Kidney epithelial cell (primary cell): ENCODE measurements at regions not wholly inside any gene's neighbourhood (a gene's known extent, or its start where the extent isn't known, plus 50 kb on each side); places are given as distances from the start of the nearest gene placed in this dataset.

ENCODE experiments used
- DNase-seq: peaks from one replicate; pipeline ENCODE4 v3.0.0-alpha.2; 2010; ENCODE audit warnings: low read depth
- H3K27me3 ChIP-seq: 2 replicates; pipeline ENCODE4 v1.6.0; 2011; ENCODE audit warnings: low read length; ENCODE audit not compliant: control insufficient read depth, insufficient read depth
- H3K36me3 ChIP-seq: 2 replicates; pipeline ENCODE4 v1.5.1; 2011; ENCODE audit warnings: low read length; ENCODE audit not compliant: control insufficient read depth, insufficient read depth
- H3K4me3 ChIP-seq: 2 replicates; pipeline ENCODE4 v1.5.1; 2011; ENCODE audit warnings: low read depth, mild to moderate bottlenecking, control low read depth, low read length
- TF ChIP-seq, protein P1 (sequence below): IDR thresholded peaks from 2 replicates; pipeline ENCODE4 v1.5.1; 2011; ENCODE audit warnings: mild to moderate bottlenecking, moderate library complexity, low read length, control low read depth, inconsistent platforms; ENCODE audit not compliant: insufficient read depth, poor library complexity, severe bottlenecking

DNA sequence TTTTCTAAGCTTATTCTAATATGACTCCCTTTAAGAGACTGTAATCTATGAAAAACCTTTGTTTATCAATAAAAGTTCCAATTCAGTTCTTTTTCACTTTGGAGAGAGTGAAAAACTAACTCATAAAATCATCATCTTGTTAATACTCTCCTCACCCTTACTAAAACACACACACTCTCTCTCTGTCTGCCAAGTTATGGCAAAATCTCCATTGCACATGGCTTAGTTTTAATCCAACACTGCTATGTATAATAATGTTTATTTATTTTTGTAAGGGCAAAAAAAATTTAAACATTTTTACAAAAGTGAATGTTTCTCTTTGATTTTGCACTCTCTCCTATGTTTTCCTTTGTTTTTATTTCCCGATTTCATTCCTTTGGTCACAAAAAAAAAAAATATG lies 253.2 kb downstream of the BMP7 start:
- H3K36me3 ChIP-seq, result no peaks in the 10 kb centered on the region

DNA sequence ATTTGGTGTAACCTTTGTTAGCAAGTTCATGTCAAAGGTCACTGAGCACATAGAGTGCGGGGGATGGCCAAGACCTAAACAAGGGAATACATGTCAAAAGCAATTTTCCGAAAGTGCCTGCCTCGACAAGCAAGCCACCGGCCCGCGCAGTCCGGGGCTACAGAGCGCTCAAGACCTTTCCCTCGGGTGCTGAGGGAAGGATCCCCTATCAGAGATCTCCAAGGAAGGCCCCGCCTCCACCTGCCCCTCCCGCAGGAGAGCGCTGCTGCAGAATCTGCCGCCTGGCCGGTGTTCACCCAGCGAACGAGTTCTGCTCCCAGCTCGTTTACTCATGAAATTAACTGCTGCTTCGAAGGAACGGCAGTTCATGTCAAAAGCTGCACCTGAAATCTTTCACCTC lies 252.7 kb downstream of the BMP7 start:
- Histone ChIP-seq H3K36me3 (no peaks in the 10 kb centered on the region), H3K4me3 (no peak overlapping the region), H3K27me3 (peaks cover 7% of the 10 kb centered on the region)
- TF ChIP-seq, protein P1, sequence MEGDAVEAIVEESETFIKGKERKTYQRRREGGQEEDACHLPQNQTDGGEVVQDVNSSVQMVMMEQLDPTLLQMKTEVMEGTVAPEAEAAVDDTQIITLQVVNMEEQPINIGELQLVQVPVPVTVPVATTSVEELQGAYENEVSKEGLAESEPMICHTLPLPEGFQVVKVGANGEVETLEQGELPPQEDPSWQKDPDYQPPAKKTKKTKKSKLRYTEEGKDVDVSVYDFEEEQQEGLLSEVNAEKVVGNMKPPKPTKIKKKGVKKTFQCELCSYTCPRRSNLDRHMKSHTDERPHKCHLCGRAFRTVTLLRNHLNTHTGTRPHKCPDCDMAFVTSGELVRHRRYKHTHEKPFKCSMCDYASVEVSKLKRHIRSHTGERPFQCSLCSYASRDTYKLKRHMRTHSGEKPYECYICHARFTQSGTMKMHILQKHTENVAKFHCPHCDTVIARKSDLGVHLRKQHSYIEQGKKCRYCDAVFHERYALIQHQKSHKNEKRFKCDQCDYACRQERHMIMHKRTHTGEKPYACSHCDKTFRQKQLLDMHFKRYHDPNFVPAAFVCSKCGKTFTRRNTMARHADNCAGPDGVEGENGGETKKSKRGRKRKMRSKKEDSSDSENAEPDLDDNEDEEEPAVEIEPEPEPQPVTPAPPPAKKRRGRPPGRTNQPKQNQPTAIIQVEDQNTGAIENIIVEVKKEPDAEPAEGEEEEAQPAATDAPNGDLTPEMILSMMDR, result no peak
- DNase-seq, result no peak

More for the DNA sequence above, 253.2 kb downstream of the BMP7 start:
- TF ChIP-seq, protein P1, result no peak
- H3K27me3 ChIP-seq, result peaks cover 4% of the 10 kb centered on the region
- H3K4me3 ChIP-seq, result no peak overlapping the region
- DNase-seq, result no peak

DNA sequence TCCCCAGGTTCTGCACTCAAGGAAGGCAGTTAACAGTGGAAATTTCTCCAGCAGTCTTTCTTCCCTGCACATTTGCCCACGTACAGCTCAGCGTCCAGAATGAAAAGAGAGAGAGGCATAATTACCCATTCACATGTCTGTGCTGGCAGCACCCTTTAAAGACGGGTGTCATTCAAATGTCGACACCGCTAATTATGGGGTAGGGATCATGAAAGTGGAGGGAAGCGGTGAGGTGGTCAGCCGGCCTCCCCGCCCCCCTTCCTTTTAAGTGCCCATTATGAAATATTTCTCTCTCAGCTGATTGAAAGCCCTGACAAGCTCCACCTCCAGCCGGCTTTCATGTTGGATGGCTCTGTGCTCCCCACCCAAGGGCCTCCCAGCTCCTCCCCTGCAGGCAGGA lies 246.1 kb downstream of the BMP7 start:
- TF ChIP-seq, protein P1, result no peak
- Histone ChIP-seq H3K4me3 (no peak overlapping the region), H3K36me3 (no peaks in the 10 kb centered on the region), H3K27me3 (peaks cover 3% of the 10 kb centered on the region)
- DNase-seq, result no peak

DNA sequence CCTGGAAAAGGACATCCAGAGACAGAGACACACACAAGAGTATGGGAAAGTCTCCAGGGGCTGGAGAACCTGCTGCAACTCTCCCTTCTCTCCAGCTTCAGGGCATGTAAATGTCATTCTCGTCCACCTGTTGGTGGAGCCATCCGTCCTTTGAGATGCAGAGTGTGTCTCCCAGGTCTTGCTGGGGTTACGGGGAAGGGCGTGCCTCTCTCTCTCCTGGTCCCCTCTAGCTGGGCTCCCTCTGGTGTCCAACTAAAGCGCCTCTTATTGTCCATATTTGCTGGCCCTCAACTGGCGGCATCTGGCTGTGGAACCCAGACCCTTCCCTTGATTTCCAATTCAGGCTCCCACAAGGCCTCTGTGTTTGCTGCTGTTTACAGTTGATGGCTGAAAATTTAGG lies 244.1 kb downstream of the BMP7 start:
- H3K36me3 ChIP-seq, result no peaks in the 10 kb centered on the region
- H3K4me3 ChIP-seq, result no peak overlapping the region
- TF ChIP-seq, protein P1, result no peak
- no peak for DNase-seq
- peaks cover 3% of the 10 kb centered on the region for H3K27me3 ChIP-seq

DNA sequence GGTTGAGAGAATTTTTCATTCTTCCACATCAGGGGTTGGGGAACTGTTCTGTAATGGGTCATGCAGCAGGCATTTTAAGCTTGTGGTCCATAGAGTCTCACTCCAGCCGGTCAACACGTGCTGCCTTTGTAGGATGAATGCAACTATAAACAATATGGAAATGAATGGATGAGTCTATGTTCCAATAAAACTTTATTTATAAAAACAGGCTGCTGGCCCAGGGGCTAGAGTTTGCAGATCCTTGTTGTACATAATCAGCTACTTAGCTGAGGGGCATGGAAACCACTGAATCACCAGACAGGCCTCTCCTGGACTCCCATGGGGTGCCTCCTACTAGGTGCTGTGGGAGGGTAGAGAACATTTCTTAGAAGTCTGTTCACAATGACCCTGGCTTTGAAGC lies 243.4 kb downstream of the BMP7 start:
- DNase-seq, result no peak
- H3K36me3 ChIP-seq, result no peaks in the 10 kb centered on the region
- no peak overlapping the region for H3K4me3 ChIP-seq
- TF ChIP-seq, protein P1, result no peak
- H3K27me3 ChIP-seq, result peaks cover 3% of the 10 kb centered on the region

DNA sequence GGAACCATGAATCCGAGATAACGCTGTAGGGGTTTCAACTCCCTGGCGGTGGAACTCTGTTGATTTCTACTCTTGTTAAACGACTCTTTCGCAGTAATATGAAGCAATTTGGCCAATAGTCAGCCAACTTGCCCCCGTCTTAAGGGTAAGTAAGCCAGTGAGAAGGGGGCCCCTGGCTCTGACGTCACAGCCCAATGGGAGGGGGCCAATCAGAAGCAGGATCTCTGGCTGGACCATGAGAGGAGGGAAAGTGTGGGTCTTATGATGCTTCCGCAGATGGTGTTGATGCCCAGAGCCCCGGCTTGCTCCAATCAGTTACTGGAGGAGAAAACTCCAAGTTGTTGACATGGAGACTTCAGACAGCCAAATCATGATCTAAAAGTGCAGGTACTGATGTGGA lies 242.4 kb downstream of the BMP7 start:
- TF ChIP-seq, protein P1, result no peak
- no peak for DNase-seq
- Histone ChIP-seq H3K4me3 (no peak overlapping the region), H3K36me3 (no peaks in the 10 kb centered on the region), H3K27me3 (no peaks in the 10 kb centered on the region)
